BJ (cell line): ENCODE measurements at regions not wholly inside any gene's neighbourhood (a gene's known extent, or its start where the extent isn't known, plus 50 kb on each side); places are given as distances from the start of the nearest gene placed in this dataset.

Experiments used
- CTCF ChIA-PET: fragments of 350-600 bp; formaldehyde crosslinking; extraction: SDS; loops from one replicate; lab custom pipeline; 2021; ENCODE audit warnings: antibody characterized with exemption, inconsistent platforms; lab: Yijun Ruan, JAX
- POLR2A ChIA-PET: fragments of 300-600 bp; sonication (Branson Sonifier 250); formaldehyde crosslinking; extraction: SDS; loops from one replicate; lab custom pipeline; 2021; ENCODE audit warnings: antibody characterized with exemption; lab: Charles Lee
- DNase-seq: peaks from one replicate; pipeline ENCODE4 v3.0.0-alpha.2; 2011; ENCODE audit warnings: low read depth
- H3K27me3 ChIP-seq: 2 replicates; pipeline ENCODE4 v1.6.0; 2011; ENCODE audit warnings: low read length; ENCODE audit not compliant: control insufficient read depth, insufficient read depth
- H3K36me3 ChIP-seq: 2 replicates; pipeline ENCODE4 v1.5.1; 2011; ENCODE audit warnings: low read length; ENCODE audit not compliant: control insufficient read depth, insufficient read depth
- H3K4me3 ChIP-seq: 2 replicates; pipeline ENCODE4 v1.5.1; 2011; ENCODE audit warnings: low read depth, mild to moderate bottlenecking, control low read depth, low read length
- TF ChIP-seq, protein P1 (sequence below): IDR thresholded peaks from 2 replicates; pipeline ENCODE4 v1.5.1; 2011; ENCODE audit warnings: low read depth, mild to moderate bottlenecking, control low read depth, inconsistent platforms, low read length, moderate library complexity; ENCODE audit not compliant: insufficient read depth

DNA sequence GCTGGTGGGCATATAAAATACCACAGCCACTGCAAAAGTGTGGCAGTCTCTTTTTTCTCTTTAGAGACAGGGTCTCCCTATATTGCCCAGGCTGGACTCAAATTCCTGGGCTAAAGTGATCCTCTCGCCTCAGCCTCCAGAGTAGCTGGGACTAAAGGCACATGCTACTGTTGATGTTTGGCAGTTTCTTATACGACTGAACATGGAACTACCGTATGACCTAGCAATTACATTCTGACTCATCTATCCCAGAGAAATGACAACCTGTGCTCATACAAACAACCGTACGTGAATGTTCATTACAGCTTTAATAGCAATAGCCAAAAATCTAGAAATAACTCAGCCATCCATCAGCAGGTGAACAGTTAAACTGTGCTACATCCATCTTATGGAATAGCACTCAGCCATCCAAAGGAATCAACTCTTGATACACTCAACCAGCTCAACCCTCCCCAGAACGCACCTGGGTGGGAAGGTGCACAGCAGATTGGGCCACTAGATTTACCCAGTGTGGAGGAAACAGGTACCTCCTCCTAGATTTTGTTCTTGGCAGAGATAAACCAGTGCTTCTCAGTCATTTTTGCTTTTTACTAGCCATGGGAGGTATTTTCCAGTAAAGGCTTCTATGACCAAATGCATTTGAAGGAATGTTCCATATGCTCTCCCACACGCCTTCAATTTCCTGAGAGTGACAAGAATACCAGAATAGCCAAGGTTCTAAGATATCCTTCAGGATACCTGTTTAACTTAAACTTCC lies 130.5 kb downstream of the MED15 start:
- POLR2A ChIA-PET = no interaction called here
- DNase-seq = no peak
- H3K4me3 ChIP-seq = no peak overlapping the region
- no peaks in the 10 kb centered on the region for H3K36me3 ChIP-seq
- CTCF ChIA-PET = no interaction called here
- H3K27me3 ChIP-seq = peaks cover 6% of the 10 kb centered on the region; the same call in 1 of the 2 replicates
- TF ChIP-seq, protein P1, sequence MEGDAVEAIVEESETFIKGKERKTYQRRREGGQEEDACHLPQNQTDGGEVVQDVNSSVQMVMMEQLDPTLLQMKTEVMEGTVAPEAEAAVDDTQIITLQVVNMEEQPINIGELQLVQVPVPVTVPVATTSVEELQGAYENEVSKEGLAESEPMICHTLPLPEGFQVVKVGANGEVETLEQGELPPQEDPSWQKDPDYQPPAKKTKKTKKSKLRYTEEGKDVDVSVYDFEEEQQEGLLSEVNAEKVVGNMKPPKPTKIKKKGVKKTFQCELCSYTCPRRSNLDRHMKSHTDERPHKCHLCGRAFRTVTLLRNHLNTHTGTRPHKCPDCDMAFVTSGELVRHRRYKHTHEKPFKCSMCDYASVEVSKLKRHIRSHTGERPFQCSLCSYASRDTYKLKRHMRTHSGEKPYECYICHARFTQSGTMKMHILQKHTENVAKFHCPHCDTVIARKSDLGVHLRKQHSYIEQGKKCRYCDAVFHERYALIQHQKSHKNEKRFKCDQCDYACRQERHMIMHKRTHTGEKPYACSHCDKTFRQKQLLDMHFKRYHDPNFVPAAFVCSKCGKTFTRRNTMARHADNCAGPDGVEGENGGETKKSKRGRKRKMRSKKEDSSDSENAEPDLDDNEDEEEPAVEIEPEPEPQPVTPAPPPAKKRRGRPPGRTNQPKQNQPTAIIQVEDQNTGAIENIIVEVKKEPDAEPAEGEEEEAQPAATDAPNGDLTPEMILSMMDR = no peak

DNA sequence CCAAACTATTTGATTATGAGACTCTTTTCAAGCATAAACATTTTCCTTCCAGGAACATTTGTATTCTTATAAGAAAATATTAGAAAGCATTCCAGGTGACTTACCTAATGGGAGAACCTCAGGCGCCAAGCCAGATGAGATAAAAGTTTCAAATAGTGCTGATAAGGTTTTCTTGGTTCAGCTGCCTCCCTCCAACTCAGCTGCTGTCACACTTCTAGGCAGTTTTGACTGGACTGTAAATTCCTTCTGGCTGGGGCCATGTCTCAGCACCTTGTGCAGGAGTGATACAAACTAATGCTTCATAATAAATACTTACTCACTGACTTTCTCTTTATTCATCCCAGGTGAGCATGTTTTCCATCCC lies 131.1 kb downstream of the MED15 start:
- H3K4me3 ChIP-seq = no peak overlapping the region
- peaks cover 6% of the 10 kb centered on the region; the same call in 1 of the 2 replicates for H3K27me3 ChIP-seq
- H3K36me3 ChIP-seq = no peaks in the 10 kb centered on the region
- CTCF ChIA-PET = no interaction called here
- TF ChIP-seq, protein P1 = no peak
- DNase-seq = no peak
- POLR2A ChIA-PET = no interaction called here

DNA sequence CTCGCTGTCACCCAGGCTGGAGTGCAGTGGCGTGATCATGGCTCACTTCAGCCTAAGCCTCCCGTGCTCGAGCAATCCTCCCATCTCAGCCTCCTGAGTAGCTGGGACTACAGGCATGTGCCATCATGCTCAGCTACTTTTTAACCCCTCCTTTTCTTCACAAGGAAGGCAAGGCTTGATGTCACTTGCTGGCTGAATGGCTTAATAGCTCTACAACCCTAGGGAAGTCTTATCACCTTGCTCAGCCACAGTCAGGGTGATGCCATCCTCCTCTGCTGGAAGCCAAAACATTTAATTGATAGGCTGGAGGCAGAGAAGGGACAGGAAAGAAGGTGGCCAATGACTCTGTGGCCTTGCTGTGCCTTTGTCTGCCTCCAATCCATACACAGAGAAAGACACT lies 131.9 kb downstream of the MED15 start:
- ChIA-PET POLR2A (no interaction called here), CTCF (no interaction called here)
- TF ChIP-seq, protein P1 = no peak
- DNase-seq = no peak
- Histone ChIP-seq H3K4me3 (no peak overlapping the region), H3K36me3 (no peaks in the 10 kb centered on the region), H3K27me3 (peaks cover 6% of the 10 kb centered on the region; the same call in 1 of the 2 replicates)

DNA sequence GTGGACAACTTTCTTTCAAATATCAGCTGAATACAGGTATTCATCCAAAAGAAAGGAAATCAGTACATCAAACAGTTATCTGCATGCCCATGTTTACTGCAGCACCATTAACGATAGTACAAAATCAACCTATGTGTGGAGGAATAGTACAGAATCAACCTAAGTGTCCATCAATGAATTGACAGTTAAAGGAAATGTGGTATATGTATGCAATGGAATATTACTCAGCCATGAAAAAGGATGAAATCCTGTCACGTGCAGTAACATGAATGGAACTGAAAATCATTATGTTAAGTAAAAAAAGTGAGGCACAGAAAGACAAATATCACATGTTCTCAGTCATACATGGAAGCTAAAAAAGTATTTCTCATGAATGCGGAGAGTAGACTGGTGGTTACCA lies 132.3 kb downstream of the MED15 start:
- peaks cover 3% of the 10 kb centered on the region; the same call in 1 of the 2 replicates for H3K27me3 ChIP-seq
- ChIA-PET CTCF (no interaction called here), POLR2A (no interaction called here)
- TF ChIP-seq, protein P1 = no peak
- no peak for DNase-seq
- H3K36me3 ChIP-seq = no peaks in the 10 kb centered on the region
- no peak overlapping the region for H3K4me3 ChIP-seq

DNA sequence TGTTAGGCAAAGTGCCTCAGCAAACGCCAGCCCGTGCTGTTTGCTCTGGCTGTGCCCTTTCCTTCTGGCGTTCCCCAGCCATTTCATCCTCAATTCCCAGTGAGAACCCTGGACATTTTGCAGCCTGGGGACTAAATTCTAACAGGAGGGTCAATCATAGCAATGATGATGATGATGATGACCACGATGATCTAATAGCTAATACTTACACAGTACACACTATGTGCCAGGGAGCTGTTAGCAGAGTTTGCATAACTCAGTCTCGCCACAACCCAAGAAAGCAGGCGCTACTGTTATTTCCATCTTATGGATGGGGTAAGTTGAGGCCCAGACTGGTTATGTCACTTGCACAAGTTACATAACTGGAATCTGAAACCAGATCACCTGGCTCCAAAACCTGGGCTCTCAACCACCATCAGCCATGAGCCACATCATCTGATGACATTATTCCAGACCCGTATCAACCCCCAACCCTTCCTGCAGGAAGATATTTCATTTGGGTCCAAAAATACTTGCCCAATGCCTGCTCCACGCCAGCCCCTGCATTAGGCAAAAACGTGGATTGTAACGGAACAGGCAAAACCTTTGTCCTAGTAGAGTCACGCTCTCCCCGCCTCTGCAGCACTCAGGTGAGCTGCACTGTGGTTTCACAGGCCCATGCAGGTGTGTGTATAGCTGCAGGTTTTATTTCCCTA lies 132.6 kb upstream of the SERPIND1 start:
- ChIA-PET POLR2A (no interaction called here), CTCF (no interaction called here)
- H3K36me3 ChIP-seq = no peaks in the 10 kb centered on the region
- no peak overlapping the region for H3K4me3 ChIP-seq
- no peak for DNase-seq
- H3K27me3 ChIP-seq = peaks cover 3% of the 10 kb centered on the region; the same call in 1 of the 2 replicates
- TF ChIP-seq, protein P1 = no peak
